KG1 (cell line): ENCODE measurements at regions not wholly inside any gene's neighbourhood (a gene's known extent, or its start where the extent isn't known, plus 50 kb on each side); places are given as distances from the start of the nearest gene placed in this dataset.

Experiments used
- DNase-seq: peaks from one replicate; lab custom pipeline; 2025; lab: John Stamatoyannopoulos, UW

GRCh38 chr7:25750744-25751508 is 401.1 kb upstream of the NFE2L3 start:
- DNase-seq, result no peak

- DNase-seq, result no peak
These were observed 399.8 kb upstream of the NFE2L3 start for GRCh38 chr7:25752154-25752553.

GRCh38 chr7:25752967-25753791 is 398.8 kb upstream of the NFE2L3 start:
- DNase-seq, result no peak

GRCh38 chr7:25753837-25754236 is 398.2 kb upstream of the NFE2L3 start:
- DNase-seq, result no peak

GRCh38 chr7:25754333-25754732 is 397.7 kb upstream of the NFE2L3 start:
- no peak for DNase-seq

GRCh38 chr7:25754751-25755150 is 397.2 kb upstream of the NFE2L3 start:
- DNase-seq, result no peak

- DNase-seq, result no peak
These were observed 395.4 kb upstream of the NFE2L3 start for GRCh38 chr7:25756601-25757000.

- DNase-seq, result no peak
These were observed 393.4 kb upstream of the NFE2L3 start for GRCh38 chr7:25758559-25758958.

- DNase-seq, result no peak
These were observed 392.7 kb upstream of the NFE2L3 start for GRCh38 chr7:25759286-25759685.

- no peak for DNase-seq
These were observed 392.2 kb upstream of the NFE2L3 start for GRCh38 chr7:25759748-25760147.

- no peak for DNase-seq
These were observed 389.2 kb upstream of the NFE2L3 start for GRCh38 chr7:25762511-25763462.

- no peak for DNase-seq
These were observed 388.5 kb upstream of the NFE2L3 start for GRCh38 chr7:25763463-25763860.

- DNase-seq, result no peak
These were observed 386.8 kb upstream of the NFE2L3 start for GRCh38 chr7:25765110-25765655.

- DNase-seq, result no peak
These were observed 381.8 kb upstream of the NFE2L3 start for GRCh38 chr7:25770235-25770634.

- DNase-seq, result no peak
These were observed 381.3 kb upstream of the NFE2L3 start for GRCh38 chr7:25770670-25771069.

GRCh38 chr7:25771491-25771890 is 380.5 kb upstream of the NFE2L3 start:
- no peak for DNase-seq

GRCh38 chr7:25772802-25773201 is 379.2 kb upstream of the NFE2L3 start:
- no peak for DNase-seq

GRCh38 chr7:25774675-25775074 is 377.3 kb upstream of the NFE2L3 start:
- DNase-seq, result no peak

- no peak for DNase-seq
These were observed 376.4 kb upstream of the NFE2L3 start for GRCh38 chr7:25775570-25775969.

- no peak for DNase-seq
These were observed 375.8 kb upstream of the NFE2L3 start for GRCh38 chr7:25775999-25776743.

GRCh38 chr7:25776744-25777123 is 375.3 kb upstream of the NFE2L3 start:
- no peak for DNase-seq
